SK-N-SH (cell line): ENCODE measurements at regions not wholly inside any gene's neighbourhood (a gene's known extent, or its start where the extent isn't known, plus 50 kb on each side); places are given as distances from the start of the nearest gene placed in this dataset.

Experiments
- POLR2AphosphoS5 ChIP-seq: IDR thresholded peaks from 2 replicates; pipeline ENCODE4 v1.6.1; 2012; ENCODE audit warnings: low read depth, low read length
- SMC3 ChIP-seq: IDR thresholded peaks from 2 replicates; pipeline ENCODE4 v1.6.1; 2012; ENCODE audit warnings: low read depth, low read length, improper control_type of control experiment
- TF ChIP-seq, protein P1 (sequence below): fragments of 200-600 bp; sonication (generic); IDR thresholded peaks from 2 replicates; pipeline ENCODE4 v1.6.1; 2017; ENCODE audit warnings: antibody characterized with exemption, mild to moderate bottlenecking, moderate library complexity

- TF ChIP-seq, protein P1, sequence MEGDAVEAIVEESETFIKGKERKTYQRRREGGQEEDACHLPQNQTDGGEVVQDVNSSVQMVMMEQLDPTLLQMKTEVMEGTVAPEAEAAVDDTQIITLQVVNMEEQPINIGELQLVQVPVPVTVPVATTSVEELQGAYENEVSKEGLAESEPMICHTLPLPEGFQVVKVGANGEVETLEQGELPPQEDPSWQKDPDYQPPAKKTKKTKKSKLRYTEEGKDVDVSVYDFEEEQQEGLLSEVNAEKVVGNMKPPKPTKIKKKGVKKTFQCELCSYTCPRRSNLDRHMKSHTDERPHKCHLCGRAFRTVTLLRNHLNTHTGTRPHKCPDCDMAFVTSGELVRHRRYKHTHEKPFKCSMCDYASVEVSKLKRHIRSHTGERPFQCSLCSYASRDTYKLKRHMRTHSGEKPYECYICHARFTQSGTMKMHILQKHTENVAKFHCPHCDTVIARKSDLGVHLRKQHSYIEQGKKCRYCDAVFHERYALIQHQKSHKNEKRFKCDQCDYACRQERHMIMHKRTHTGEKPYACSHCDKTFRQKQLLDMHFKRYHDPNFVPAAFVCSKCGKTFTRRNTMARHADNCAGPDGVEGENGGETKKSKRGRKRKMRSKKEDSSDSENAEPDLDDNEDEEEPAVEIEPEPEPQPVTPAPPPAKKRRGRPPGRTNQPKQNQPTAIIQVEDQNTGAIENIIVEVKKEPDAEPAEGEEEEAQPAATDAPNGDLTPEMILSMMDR: no peak
- TF ChIP-seq POLR2AphosphoS5: no peak
- TF ChIP-seq SMC3: no peak
Measured at GRCh38 chr1:81407000-81407821, 393.5 kb upstream of the ADGRL2 start.
